Frontal cortex (tissue), 3 donors: ENCODE measurements at regions not wholly inside any gene's neighbourhood (a gene's known extent, or its start where the extent isn't known, plus 50 kb on each side); places are given as distances from the start of the nearest gene placed in this dataset.
"Not testable (repeated sequence)": the region's sequence is repeated elsewhere in the genome, so short reads cannot be mapped to it uniquely, and the experiment has no call there.

Experiments used
- DNase-seq, 2 donors: peaks; one replicate each; pipeline ENCODE4 v3.0.0; 2012; ENCODE audit warnings: low spot score in 2 of 2
- FAIRE-seq: peaks from 2 replicates; lab custom pipeline; 2012; peaks lifted over from hg19 to GRCh38; lab: Jason Lieb, UNC
- donor health status: control.
- donor health status: control.
- donor health status: control.

GRCh38 chr15:20372416-20372815 is 169.2 kb downstream of the GOLGA6L6 start:
- DNase-seq, FAIRE-seq: not testable (repeated sequence)

DNA sequence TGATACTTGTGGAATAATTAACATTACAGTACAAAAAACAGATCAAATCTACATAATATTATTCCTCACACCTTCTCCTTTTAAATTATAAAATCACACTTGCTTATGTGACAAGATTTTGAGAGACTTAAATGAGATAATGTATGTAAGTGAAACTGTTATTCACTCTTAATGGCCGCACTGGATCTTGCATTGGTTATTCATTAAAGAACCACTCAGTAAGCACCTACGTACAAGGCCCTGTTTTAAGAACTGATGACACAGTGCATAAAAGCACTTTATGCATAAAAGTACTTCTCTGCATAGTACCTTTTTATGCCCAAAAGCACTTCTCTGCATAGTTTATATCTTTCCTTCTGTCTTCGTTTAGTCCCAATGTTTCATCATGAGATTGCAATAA is 172.1 kb downstream of the GOLGA6L6 start:
- DNase-seq: no peak
- no peak for FAIRE-seq

DNA sequence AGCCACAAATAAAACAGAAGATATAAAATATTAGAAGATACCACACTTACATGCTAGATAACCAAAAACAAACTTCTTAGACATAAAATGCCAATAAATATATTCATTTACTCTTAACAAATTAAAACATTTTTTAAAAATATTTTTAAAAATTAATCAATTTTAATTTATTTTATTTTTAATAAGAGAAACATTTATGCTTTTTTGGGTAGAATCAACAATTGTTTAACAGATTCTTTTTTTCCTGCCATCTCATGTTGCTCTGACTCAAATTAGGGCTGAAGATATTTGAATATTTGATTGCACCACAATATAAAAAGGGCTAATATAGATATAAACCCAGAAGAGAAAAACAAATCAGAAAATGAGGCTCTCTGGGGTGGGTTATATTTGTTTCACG is 172.6 kb downstream of the GOLGA6L6 start:
- FAIRE-seq (peak; percentile 100), DNase-seq (no peak)

DNA sequence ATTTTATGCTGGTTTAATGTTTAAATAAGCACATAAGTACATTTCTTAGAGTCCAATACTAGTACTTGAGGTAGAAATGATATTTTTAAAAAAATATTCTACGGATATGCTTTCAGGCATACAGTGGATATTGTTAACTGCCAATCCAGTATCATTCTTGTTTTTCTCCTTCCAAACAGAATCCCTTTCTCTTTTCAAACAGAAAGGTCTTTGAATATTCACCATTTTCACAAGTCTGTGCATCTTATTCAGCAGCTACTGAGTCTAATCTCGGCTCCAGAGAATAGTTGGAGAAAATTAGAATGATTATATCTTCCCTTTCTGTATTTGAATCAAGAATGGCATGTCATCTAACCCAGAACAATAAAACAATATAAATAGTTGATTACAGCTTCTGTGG is 174.5 kb downstream of the GOLGA6L6 start:
- FAIRE-seq (no peak), DNase-seq (no peak)

- FAIRE-seq: not testable (repeated sequence)
Observed at GRCh38 chr15:20363591-20363990, 178.0 kb downstream of the GOLGA6L6 start.

DNA sequence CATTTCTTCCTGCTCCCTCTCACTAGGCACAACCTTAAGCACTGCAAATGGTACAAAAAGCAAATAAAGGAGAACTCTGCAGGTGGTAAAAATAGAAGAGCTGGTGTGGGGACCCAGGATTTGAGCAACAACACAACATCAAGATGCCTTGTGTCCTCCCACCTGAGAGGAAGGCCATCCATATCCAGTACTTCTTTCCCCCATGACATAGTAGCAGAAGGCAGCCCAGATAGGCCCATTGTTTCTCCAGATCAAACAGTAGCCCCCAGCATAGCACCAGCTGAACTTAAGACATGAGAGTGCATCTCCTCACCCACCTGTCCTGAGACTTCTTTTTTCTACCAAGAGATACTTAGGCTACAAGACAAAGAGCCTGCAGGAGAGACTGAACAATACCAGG is 180.5 kb downstream of the GOLGA6L6 start:
- DNase-seq: peak in 1 of 2 donors; percentile 11
- no peak for FAIRE-seq

More at GRCh38 chr15:20363591-20363990, 178.0 kb downstream of the GOLGA6L6 start:
- not testable (repeated sequence) for DNase-seq

- DNase-seq: peak in 1 of 2 donors; percentile 22
- FAIRE-seq: no peak
Observed at GRCh38 chr15:20358779-20359414, 182.7 kb downstream of the GOLGA6L6 start.

- FAIRE-seq (no peak), DNase-seq (no peak)
Observed at GRCh38 chr15:20358066-20358778, 183.4 kb downstream of the GOLGA6L6 start.

- FAIRE-seq (no peak), DNase-seq (peak in 1 of 2 donors; percentile 38)
Observed at GRCh38 chr15:20357481-20358065, 184.0 kb downstream of the GOLGA6L6 start.

GRCh38 chr15:20356911-20357480 is 184.6 kb downstream of the GOLGA6L6 start:
- peak in 1 of 2 donors; percentile 36 for DNase-seq

GRCh38 chr15:20356444-20356910 is 185.1 kb downstream of the GOLGA6L6 start:
- DNase-seq: peak; percentile 86 to 91
- peak; percentile 74 for FAIRE-seq

More at GRCh38 chr15:20356911-20357480, 184.6 kb downstream of the GOLGA6L6 start:
- FAIRE-seq: no peak

DNA sequence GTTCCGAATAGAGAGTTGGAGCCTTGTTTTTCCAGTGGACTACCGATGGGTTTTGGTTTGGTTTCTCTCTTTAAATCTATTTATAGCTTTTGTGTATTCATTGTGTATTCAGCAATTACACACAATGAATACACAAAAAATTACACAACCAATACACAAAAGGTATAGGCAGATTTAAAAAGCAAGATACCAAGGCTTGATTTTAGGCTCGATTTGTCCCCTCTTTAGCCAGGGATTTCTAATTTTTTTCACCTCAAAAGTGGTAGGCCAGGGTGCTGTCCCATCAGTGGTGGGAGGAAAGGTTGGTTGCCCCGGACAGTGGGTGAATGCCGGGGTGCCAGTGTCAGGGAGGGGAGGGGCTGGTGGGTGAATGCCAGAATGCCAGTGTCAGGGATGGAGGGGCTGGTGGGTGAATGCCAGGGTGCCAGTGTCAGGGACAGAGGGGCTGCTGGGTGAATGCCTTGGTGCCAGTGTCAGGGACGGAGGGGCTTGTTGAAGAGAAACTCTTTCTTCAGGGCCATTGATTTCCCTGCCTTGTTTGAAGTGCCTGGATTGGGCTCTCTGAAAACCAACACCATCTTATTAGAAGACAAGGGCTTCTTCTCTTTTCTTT is 186.2 kb downstream of the GOLGA6L6 start:
- no peak for FAIRE-seq
- peak in 1 of 2 donors; percentile 51 for DNase-seq

- FAIRE-seq, DNase-seq: not testable (repeated sequence)
Observed at GRCh38 chr15:20354884-20355223, 186.7 kb downstream of the GOLGA6L6 start.

DNA sequence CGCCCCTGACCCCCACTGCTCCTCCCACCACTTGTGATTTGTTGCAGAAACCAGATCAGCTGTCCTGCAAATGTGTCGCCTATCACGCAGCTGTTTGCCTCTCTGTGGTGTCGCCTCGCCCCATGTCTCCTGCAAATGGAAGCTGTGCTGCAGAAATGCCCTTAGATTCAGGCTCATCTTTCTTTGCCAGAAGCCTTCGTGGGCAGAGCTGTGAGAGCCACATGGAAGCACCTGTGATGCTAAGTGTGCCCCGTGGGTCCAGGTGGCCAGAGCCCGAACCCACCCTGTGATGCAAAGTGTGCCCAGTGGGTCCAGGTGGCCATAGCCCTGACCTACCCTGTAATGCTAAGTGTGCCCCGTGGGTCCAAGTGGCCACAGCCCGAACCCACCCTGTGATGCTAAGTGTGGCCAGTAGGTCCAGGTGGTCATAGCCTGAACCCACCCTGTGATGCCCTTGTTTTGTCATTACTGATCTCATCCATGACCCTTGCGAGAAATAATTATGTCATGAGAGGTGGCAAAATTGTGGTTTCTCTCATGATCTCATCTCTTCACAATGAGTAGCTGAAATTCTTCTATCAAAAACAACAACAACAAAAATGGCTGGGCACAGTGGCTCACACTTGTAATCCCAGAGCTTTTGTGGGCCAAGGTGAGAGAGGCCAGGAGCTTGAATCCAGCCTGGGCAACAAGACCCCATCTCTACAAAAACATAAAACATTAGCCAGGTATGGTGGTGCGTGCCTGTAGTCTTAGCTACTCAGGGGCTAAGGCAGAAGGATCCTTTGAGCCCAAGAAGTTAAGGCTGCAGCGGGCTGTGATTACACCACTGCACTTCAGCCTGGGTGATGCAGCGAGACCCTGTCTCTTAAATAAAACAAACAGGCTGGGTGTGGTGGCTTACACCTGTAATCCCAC is 187.4 kb downstream of the GOLGA6L6 start:
- DNase-seq: peak in 1 of 2 donors; percentile 41
- FAIRE-seq: no peak

- FAIRE-seq (no peak), DNase-seq (peak in 1 of 2 donors; percentile 33)
Observed at GRCh38 chr15:20352241-20353200, 189.1 kb downstream of the GOLGA6L6 start.

DNA sequence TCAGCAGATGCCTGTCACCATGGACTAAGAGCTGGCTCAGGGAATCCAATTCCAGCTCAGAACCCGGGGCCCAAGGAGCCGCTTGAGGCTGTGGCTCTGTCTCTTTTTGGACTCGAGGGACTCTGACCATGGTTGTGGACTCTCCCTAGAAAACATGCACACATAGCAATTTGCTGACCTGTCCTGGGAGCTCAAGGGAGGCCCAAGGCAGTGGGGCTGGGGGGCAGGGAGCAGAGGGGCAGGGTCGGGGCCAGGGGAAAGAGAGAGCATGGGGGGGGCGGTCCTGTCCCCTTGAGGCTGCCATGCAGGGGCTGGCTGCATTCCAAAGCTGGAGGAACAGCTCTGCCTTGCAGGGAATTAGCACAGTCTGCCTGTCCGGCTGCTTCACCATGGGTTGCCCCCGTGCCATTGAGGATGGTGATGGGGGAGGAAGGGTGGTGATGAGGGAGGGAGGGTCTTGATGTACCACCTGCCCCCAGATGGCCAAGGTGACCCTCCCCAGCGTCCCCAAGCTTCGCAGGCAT is 190.1 kb downstream of the GOLGA6L6 start:
- DNase-seq (peak in 1 of 2 donors; percentile 41), FAIRE-seq (no peak)

- FAIRE-seq (no peak), DNase-seq (peak in 1 of 2 donors; percentile 33)
Observed at GRCh38 chr15:20349774-20350498, 191.7 kb downstream of the GOLGA6L6 start.
